GM18502 (cell line): ENCODE measurements at regions not wholly inside any gene's neighbourhood (a gene's known extent, or its start where the extent isn't known, plus 50 kb on each side); places are given as distances from the start of the nearest gene placed in this dataset.
"Not testable (repeated sequence)": the region's sequence is repeated elsewhere in the genome, so short reads cannot be mapped to it uniquely, and the experiment has no call there.

Experiments
- ATAC-seq: cut with Tn5 transposase; IDR thresholded peaks from one replicate; pipeline ENCODE4 v1.9.1; 2021; ENCODE audit warnings: mild to moderate bottlenecking; ENCODE audit not compliant: unreplicated experiment, poor library complexity

GRCh38 chr6:11486959-11487358 lies 50.6 kb upstream of the TMEM170B start:
- no peak for ATAC-seq

GRCh38 chr6:11486486-11486885 lies 51.1 kb upstream of the TMEM170B start:
- ATAC-seq = no peak

GRCh38 chr6:11486051-11486450 lies 51.5 kb upstream of the TMEM170B start:
- no peak for ATAC-seq

GRCh38 chr6:11485271-11485670 lies 52.3 kb upstream of the TMEM170B start:
- no peak for ATAC-seq

- ATAC-seq = no peak
Observed at GRCh38 chr6:11484441-11484840, 53.1 kb upstream of the TMEM170B start.

- no peak for ATAC-seq
Observed at GRCh38 chr6:11482616-11483015, 54.9 kb upstream of the TMEM170B start.

- ATAC-seq = no peak
Observed at GRCh38 chr6:11480541-11480940, 57.0 kb upstream of the TMEM170B start.

GRCh38 chr6:11479296-11479695 lies 58.3 kb upstream of the TMEM170B start:
- ATAC-seq = no peak

GRCh38 chr6:11478586-11478985 lies 59.0 kb upstream of the TMEM170B start:
- no peak for ATAC-seq

GRCh38 chr6:11475016-11475415 lies 62.5 kb upstream of the TMEM170B start:
- ATAC-seq = no peak

- ATAC-seq = no peak
Observed at GRCh38 chr6:11473008-11473740, 64.4 kb upstream of the TMEM170B start.

GRCh38 chr6:11471261-11471660 lies 66.3 kb upstream of the TMEM170B start:
- no peak for ATAC-seq

- ATAC-seq = no peak
Observed at GRCh38 chr6:11469684-11470083, 67.9 kb upstream of the TMEM170B start.

GRCh38 chr6:11468271-11468670 lies 69.3 kb upstream of the TMEM170B start:
- not testable (repeated sequence) for ATAC-seq

GRCh38 chr6:11467364-11467763 lies 70.2 kb upstream of the TMEM170B start:
- peak; percentile 73 for ATAC-seq

- no peak for ATAC-seq
Observed at GRCh38 chr6:11463398-11463780, 74.2 kb upstream of the TMEM170B start.

GRCh38 chr6:11462742-11463397 lies 74.7 kb upstream of the TMEM170B start:
- no peak for ATAC-seq

- peak; percentile 74 for ATAC-seq
Observed at GRCh38 chr6:11460837-11461661, 76.5 kb upstream of the TMEM170B start.

GRCh38 chr6:11460001-11460668 lies 77.4 kb upstream of the TMEM170B start:
- peak; percentile 50 for ATAC-seq

- ATAC-seq = peak; percentile 71
Observed at GRCh38 chr6:11459079-11459610, 78.4 kb upstream of the TMEM170B start.
